Activated CD4-positive, alpha-beta memory T cell treated with anti-CD3 and anti-CD28 coated beads for 36 hours (primary cell): ENCODE measurements at regions not wholly inside any gene's neighbourhood (a gene's known extent, or its start where the extent isn't known, plus 50 kb on each side); places are given as distances from the start of the nearest gene placed in this dataset.

Experiments used
- CTCF ChIA-PET: fragments of 350-600 bp; sonication (Branson Sonifier 250); formaldehyde crosslinking; loops from one replicate; lab custom pipeline; 2021; ENCODE audit warnings: antibody characterized with exemption, inconsistent platforms; lab: Charles Lee
- POLR2A ChIA-PET: fragments of 350-600 bp; sonication (Branson Sonifier 250); formaldehyde crosslinking; loops from one replicate; lab custom pipeline; 2021; ENCODE audit warnings: antibody characterized with exemption; lab: Charles Lee
- DNase-seq: peaks from one replicate; pipeline ENCODE4 v3.0.0-alpha.2; 2020
- H3K27ac Mint-ChIP-seq: one replicate; pipeline ENCODE4 v1.8.0; 2021; ENCODE audit warnings: mixed read lengths
- H3K27me3 Mint-ChIP-seq: one replicate; pipeline ENCODE4 v1.8.0; 2021; ENCODE audit warnings: mixed read lengths
- H3K36me3 Mint-ChIP-seq: one replicate; pipeline ENCODE4 v1.8.0; 2021; ENCODE audit warnings: mixed read lengths
- H3K4me1 Mint-ChIP-seq: one replicate; pipeline ENCODE4 v1.8.0; 2021; ENCODE audit warnings: low read depth, mixed read lengths
- H3K4me3 Mint-ChIP-seq: one replicate; pipeline ENCODE4 v1.8.0; 2021; ENCODE audit warnings: mild to moderate bottlenecking, mixed read lengths
- H3K9me3 Mint-ChIP-seq: one replicate; pipeline ENCODE4 v1.8.0; 2021; ENCODE audit warnings: mixed read lengths
- intact Hi-C: fragments of 100-400 bp; cut with micrococcal nuclease; formaldehyde crosslinking; loops from one replicate; pipeline ENCODE4 v1.15.1; 2023

- ChIA-PET CTCF (no interaction called here), POLR2A (no interaction called here)
- H3K4me1 Mint-ChIP-seq = no peaks in the 10 kb centered on the region
- H3K27ac Mint-ChIP-seq = no peak overlapping the region
- no peaks in the 10 kb centered on the region for H3K9me3 Mint-ChIP-seq
- H3K36me3 Mint-ChIP-seq = no peaks in the 10 kb centered on the region
- no peak overlapping the region for H3K4me3 Mint-ChIP-seq
- intact Hi-C loops = loop anchor here (5.0 kb wide), 1 partner anchor 368 kb away; no protein-coding TSS in a partner anchor
- no peak for DNase-seq
- H3K27me3 Mint-ChIP-seq = no peaks in the 10 kb centered on the region
Measured at GRCh38 chr2:41414486-41415230, 633.2 kb upstream of the PKDCC start.

GRCh38 chr2:41417511-41417910 lies 630.3 kb upstream of the PKDCC start:
- ChIA-PET CTCF (no interaction called here), POLR2A (no interaction called here)
- DNase-seq = no peak
- intact Hi-C loops = no loop called here
- no peaks in the 10 kb centered on the region for H3K4me1 Mint-ChIP-seq
- H3K9me3 Mint-ChIP-seq = no peaks in the 10 kb centered on the region
- no peaks in the 10 kb centered on the region for H3K27me3 Mint-ChIP-seq
- H3K27ac Mint-ChIP-seq = no peak overlapping the region
- H3K36me3 Mint-ChIP-seq = no peaks in the 10 kb centered on the region
- H3K4me3 Mint-ChIP-seq = no peak overlapping the region

GRCh38 chr2:41420219-41420618 lies 627.6 kb upstream of the PKDCC start:
- Mint-ChIP-seq H3K27ac (no peak overlapping the region), H3K4me3 (no peak overlapping the region), H3K27me3 (no peaks in the 10 kb centered on the region), H3K4me1 (no peaks in the 10 kb centered on the region), H3K9me3 (peaks cover 3% of the 10 kb centered on the region), H3K36me3 (no peaks in the 10 kb centered on the region)
- POLR2A ChIA-PET = no interaction called here
- CTCF ChIA-PET = no interaction called here
- DNase-seq = no peak
- intact Hi-C loops = no loop called here

GRCh38 chr2:41420872-41421271 lies 626.9 kb upstream of the PKDCC start:
- no peaks in the 10 kb centered on the region for H3K36me3 Mint-ChIP-seq
- CTCF ChIA-PET = no interaction called here
- no peak overlapping the region for H3K4me3 Mint-ChIP-seq
- POLR2A ChIA-PET = no interaction called here
- no peak overlapping the region for H3K27ac Mint-ChIP-seq
- H3K9me3 Mint-ChIP-seq = peaks cover 3% of the 10 kb centered on the region
- no peaks in the 10 kb centered on the region for H3K27me3 Mint-ChIP-seq
- DNase-seq = no peak
- H3K4me1 Mint-ChIP-seq = no peaks in the 10 kb centered on the region
- intact Hi-C loops = no loop called here

- Mint-ChIP-seq H3K36me3 (no peaks in the 10 kb centered on the region), H3K27ac (no peak overlapping the region), H3K27me3 (no peaks in the 10 kb centered on the region), H3K4me3 (no peak overlapping the region), H3K4me1 (no peaks in the 10 kb centered on the region), H3K9me3 (no peaks in the 10 kb centered on the region)
- DNase-seq = no peak
- intact Hi-C loops = no loop called here
- POLR2A ChIA-PET = no interaction called here
- CTCF ChIA-PET = no interaction called here
Measured at GRCh38 chr2:41431756-41432155, 616.1 kb upstream of the PKDCC start.

- ChIA-PET CTCF (no interaction called here), POLR2A (no interaction called here)
- H3K27ac Mint-ChIP-seq = no peak overlapping the region
- intact Hi-C loops = no loop called here
- no peaks in the 10 kb centered on the region for H3K4me1 Mint-ChIP-seq
- peaks cover 5% of the 10 kb centered on the region for H3K9me3 Mint-ChIP-seq
- no peaks in the 10 kb centered on the region for H3K27me3 Mint-ChIP-seq
- no peak overlapping the region for H3K4me3 Mint-ChIP-seq
- no peaks in the 10 kb centered on the region for H3K36me3 Mint-ChIP-seq
- no peak for DNase-seq
Measured at GRCh38 chr2:41432459-41432858, 615.4 kb upstream of the PKDCC start.

- no peak for DNase-seq
- Mint-ChIP-seq H3K27me3 (no peaks in the 10 kb centered on the region), H3K36me3 (no peaks in the 10 kb centered on the region), H3K27ac (no peak overlapping the region), H3K4me3 (no peak overlapping the region), H3K4me1 (no peaks in the 10 kb centered on the region), H3K9me3 (peaks cover 7% of the 10 kb centered on the region)
- intact Hi-C loops = no loop called here
- ChIA-PET POLR2A (no interaction called here), CTCF (no interaction called here)
Measured at GRCh38 chr2:41434991-41435390, 612.8 kb upstream of the PKDCC start.

GRCh38 chr2:41441958-41442357 lies 605.9 kb upstream of the PKDCC start:
- Mint-ChIP-seq H3K36me3 (no peaks in the 10 kb centered on the region), H3K27ac (no peak overlapping the region), H3K4me1 (no peaks in the 10 kb centered on the region), H3K9me3 (peaks cover 6% of the 10 kb centered on the region), H3K4me3 (no peak overlapping the region), H3K27me3 (no peaks in the 10 kb centered on the region)
- intact Hi-C loops = no loop called here
- DNase-seq = no peak
- POLR2A ChIA-PET = no interaction called here
- CTCF ChIA-PET = no interaction called here

GRCh38 chr2:41445865-41446264 lies 602.0 kb upstream of the PKDCC start:
- POLR2A ChIA-PET = no interaction called here
- no peaks in the 10 kb centered on the region for H3K36me3 Mint-ChIP-seq
- no peak for DNase-seq
- no peaks in the 10 kb centered on the region for H3K9me3 Mint-ChIP-seq
- H3K27me3 Mint-ChIP-seq = no peaks in the 10 kb centered on the region
- intact Hi-C loops = no loop called here
- H3K4me1 Mint-ChIP-seq = no peaks in the 10 kb centered on the region
- no peak overlapping the region for H3K27ac Mint-ChIP-seq
- CTCF ChIA-PET = no interaction called here
- H3K4me3 Mint-ChIP-seq = no peak overlapping the region

GRCh38 chr2:41446266-41446665 lies 601.6 kb upstream of the PKDCC start:
- no peak overlapping the region for H3K27ac Mint-ChIP-seq
- ChIA-PET CTCF (no interaction called here), POLR2A (no interaction called here)
- no peaks in the 10 kb centered on the region for H3K4me1 Mint-ChIP-seq
- no peaks in the 10 kb centered on the region for H3K36me3 Mint-ChIP-seq
- no peak for DNase-seq
- no peaks in the 10 kb centered on the region for H3K27me3 Mint-ChIP-seq
- no peak overlapping the region for H3K4me3 Mint-ChIP-seq
- H3K9me3 Mint-ChIP-seq = no peaks in the 10 kb centered on the region
- intact Hi-C loops = no loop called here

GRCh38 chr2:41448221-41448620 lies 599.6 kb upstream of the PKDCC start:
- ChIA-PET CTCF (no interaction called here), POLR2A (no interaction called here)

GRCh38 chr2:41457026-41457425 lies 590.8 kb upstream of the PKDCC start:
- intact Hi-C loops = no loop called here
- H3K4me3 Mint-ChIP-seq = no peak overlapping the region
- H3K36me3 Mint-ChIP-seq = no peaks in the 10 kb centered on the region
- H3K27ac Mint-ChIP-seq = no peak overlapping the region
- H3K4me1 Mint-ChIP-seq = no peaks in the 10 kb centered on the region
- no peaks in the 10 kb centered on the region for H3K9me3 Mint-ChIP-seq
- ChIA-PET CTCF (interaction anchor here (1.3 kb wide), 1 partner anchor 17 kb away, joined by 4 read pairs; no protein-coding TSS in a partner anchor), POLR2A (no interaction called here)
- DNase-seq = no peak
- H3K27me3 Mint-ChIP-seq = no peaks in the 10 kb centered on the region

More at GRCh38 chr2:41448221-41448620, 599.6 kb upstream of the PKDCC start:
- Mint-ChIP-seq H3K27ac (no peak overlapping the region), H3K36me3 (no peaks in the 10 kb centered on the region), H3K9me3 (no peaks in the 10 kb centered on the region), H3K27me3 (no peaks in the 10 kb centered on the region), H3K4me3 (no peak overlapping the region), H3K4me1 (no peaks in the 10 kb centered on the region)
- intact Hi-C loops = no loop called here
- no peak for DNase-seq

- Mint-ChIP-seq H3K9me3 (no peaks in the 10 kb centered on the region), H3K4me1 (no peaks in the 10 kb centered on the region), H3K27ac (no peak overlapping the region), H3K36me3 (no peaks in the 10 kb centered on the region), H3K4me3 (no peak overlapping the region), H3K27me3 (no peaks in the 10 kb centered on the region)
- CTCF ChIA-PET = no interaction called here
- DNase-seq = no peak
- intact Hi-C loops = no loop called here
- POLR2A ChIA-PET = no interaction called here
Measured at GRCh38 chr2:41460661-41461060, 587.2 kb upstream of the PKDCC start.
